GM21447 (cell line): ENCODE measurements at regions not wholly inside any gene's neighbourhood (a gene's known extent, or its start where the extent isn't known, plus 50 kb on each side); places are given as distances from the start of the nearest gene placed in this dataset.

ENCODE experiments used
- ATAC-seq: cut with Tn5 transposase; IDR thresholded peaks from one replicate; pipeline ENCODE4 v1.9.1; 2021; ENCODE audit not compliant: unreplicated experiment

- ATAC-seq = no peak
Observed at GRCh38 chr1:106181866-106182265, 874.6 kb upstream of the PRMT6 start.

DNA sequence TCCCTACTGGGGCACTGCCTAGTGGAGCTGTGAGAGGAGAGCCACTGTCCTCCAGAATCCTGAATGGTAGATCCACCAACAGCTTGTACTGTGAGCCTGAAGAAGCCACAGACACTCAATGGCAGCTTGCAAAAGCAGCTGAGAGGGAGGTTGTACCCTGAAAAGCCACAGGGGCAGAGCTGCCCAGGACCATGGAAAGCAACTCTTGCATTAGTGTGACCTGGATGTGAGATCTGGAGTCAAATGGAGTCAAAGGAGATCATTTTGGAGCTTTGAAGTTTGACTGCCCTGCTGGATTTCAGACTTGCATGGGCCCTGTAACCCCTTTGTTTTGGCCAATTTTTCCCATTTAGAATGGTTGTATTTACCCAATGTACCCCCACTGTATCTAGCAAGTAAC lies 871.4 kb upstream of the PRMT6 start:
- ATAC-seq = no peak

DNA sequence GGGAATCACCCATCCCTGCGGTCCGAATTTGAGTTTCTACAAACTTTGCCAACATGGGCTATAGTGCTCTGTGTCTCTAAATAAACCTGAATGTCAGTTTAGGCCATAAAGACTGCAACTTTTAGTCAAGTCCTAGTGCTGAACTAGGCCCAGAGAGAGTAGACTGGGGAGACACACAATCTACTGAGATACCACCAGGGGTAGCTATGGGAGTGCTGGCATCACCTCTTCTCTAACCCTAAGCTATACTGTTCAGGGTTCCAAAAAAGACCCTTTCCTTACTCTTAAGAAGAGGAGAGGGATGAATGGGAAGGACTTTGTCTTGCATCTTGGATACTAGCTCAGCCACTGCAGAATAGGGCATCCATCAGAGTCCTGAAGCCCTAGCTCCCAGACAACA lies 866.7 kb upstream of the PRMT6 start:
- ATAC-seq = no peak

GRCh38 chr1:106194206-106194605 lies 862.3 kb upstream of the PRMT6 start:
- ATAC-seq = no peak

DNA sequence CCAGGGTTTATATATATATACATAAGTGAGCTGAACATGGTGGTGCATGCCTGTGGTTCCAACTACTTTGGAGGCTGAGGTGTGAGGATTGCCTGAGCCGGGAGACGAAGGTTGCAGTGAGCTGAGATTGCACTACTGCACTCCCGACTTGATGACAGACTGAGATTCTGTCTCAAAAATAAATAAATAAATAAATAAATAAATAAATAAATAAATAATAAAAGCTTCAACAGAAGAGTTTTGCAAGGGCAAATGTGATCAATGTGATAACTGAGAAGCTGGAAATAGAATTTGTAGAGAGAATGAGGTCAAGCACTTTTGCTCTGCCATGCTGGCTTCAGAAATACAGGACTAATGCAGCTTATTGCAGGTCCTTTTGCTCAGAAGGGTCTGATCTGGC lies 855.8 kb upstream of the PRMT6 start:
- ATAC-seq = no peak

GRCh38 chr1:106207185-106207584 lies 849.3 kb upstream of the PRMT6 start:
- ATAC-seq = no peak

GRCh38 chr1:106217765-106218164 lies 838.7 kb upstream of the PRMT6 start:
- ATAC-seq = no peak

GRCh38 chr1:106222403-106222802 lies 834.1 kb upstream of the PRMT6 start:
- no peak for ATAC-seq

DNA sequence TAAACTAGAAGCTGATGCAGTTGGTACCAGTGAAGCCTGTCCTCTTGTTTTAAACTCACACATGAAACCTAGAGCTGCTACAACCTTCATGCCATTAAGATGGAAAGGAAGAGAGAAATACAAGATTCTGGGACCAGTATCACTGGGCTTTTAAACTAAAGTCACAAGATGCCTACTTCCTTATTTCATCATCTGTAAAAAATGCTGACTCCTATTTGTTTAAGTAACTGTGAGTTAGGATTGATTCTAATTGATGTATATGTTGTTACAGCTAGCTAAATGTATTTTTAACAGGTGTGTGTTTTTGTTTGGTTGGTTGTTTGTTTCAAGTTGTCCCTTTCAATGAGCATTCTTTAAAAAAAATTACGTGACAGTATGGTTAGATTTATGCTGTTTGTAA lies 833.3 kb upstream of the PRMT6 start:
- ATAC-seq = no peak

DNA sequence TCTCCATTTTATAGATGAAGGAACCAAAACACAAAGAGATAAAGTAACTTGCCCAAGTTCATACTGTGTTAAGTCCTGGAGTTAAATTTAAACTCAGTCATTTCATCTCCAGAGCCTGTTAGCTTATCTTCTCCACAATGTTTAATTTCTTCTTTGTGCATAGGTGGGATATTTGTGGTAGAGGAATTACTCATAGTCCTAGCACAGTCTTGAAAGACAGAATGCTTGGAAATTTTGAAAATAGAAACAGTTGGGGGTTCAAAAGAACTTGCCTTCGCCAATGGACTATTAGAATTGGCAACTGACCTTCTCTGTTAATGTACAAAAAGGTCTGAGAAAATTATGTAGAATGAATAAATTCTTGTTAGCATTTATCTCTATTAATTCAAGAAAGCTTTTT lies 832.0 kb upstream of the PRMT6 start:
- ATAC-seq = no peak

GRCh38 chr1:106225403-106225802 lies 831.1 kb upstream of the PRMT6 start:
- no peak for ATAC-seq

DNA sequence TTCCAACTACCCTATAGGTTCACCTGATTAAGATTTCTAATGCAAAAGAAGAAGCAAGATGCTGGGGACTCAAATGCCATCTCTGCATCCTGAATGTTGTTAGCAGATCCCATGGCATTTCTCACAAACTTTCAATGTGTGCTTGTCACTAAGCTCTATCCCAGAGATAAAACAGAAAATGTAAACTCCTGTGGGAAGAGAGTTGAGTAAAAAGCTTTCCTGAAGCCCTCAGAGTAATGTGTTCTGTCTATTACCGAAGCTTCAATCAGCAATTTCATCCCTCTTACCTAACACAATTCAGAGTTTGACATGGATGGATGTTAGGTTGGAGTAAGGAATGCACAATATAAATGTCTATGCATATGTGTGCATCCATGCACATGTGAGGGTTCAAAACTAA lies 829.9 kb upstream of the PRMT6 start:
- ATAC-seq = no peak

- ATAC-seq = no peak
Observed at GRCh38 chr1:106232128-106232527, 824.3 kb upstream of the PRMT6 start.

GRCh38 chr1:106233511-106233910 lies 823.0 kb upstream of the PRMT6 start:
- ATAC-seq = no peak

GRCh38 chr1:106249365-106249764 lies 807.1 kb upstream of the PRMT6 start:
- no peak for ATAC-seq

GRCh38 chr1:106249810-106250209 lies 806.7 kb upstream of the PRMT6 start:
- ATAC-seq = no peak

- no peak for ATAC-seq
Observed at GRCh38 chr1:106254748-106255147, 801.7 kb upstream of the PRMT6 start.

- no peak for ATAC-seq
Observed at GRCh38 chr1:106266786-106267185, 789.7 kb upstream of the PRMT6 start.

GRCh38 chr1:106268070-106268469 lies 788.4 kb upstream of the PRMT6 start:
- ATAC-seq = no peak

DNA sequence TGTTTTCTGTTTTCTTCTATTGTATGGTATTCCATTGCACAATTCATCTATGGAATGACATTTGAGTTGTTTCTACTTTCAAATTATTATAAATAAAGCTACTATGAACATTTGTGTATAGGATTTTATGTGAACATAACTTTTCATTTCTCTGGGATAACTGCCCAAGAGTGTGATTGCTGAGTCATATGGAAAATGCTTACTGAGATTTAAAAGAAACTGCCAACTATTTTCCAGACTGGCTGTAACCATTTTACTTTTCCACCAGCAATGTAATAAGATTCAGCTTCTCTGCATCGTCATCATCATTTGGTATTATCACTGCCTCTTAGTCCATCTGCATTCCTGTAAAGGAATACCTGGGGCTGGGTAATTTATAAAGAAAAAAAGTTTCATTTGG lies 779.6 kb upstream of the PRMT6 start:
- no peak for ATAC-seq

- ATAC-seq = no peak
Observed at GRCh38 chr1:106277786-106278185, 778.7 kb upstream of the PRMT6 start.

DNA sequence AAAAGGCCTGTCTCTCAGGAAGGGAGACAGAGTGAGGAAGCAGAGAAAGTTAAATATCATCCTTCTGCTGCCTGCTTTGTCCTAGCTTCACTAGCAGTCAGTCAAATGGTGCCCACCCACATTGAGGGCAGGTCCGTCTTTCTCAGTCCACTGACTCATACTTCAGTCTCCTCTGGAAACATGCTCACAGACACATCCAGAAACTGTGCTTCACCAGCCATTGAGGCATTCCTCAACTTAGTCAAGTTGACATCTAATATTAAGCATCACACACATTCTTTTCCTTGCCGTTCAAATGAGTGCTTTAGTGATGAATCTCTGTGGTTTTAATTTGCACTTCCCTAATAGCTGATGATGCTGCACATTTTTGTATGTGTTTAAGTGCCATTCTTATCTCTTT lies 777.8 kb upstream of the PRMT6 start:
- ATAC-seq = no peak

- ATAC-seq = no peak
Observed at GRCh38 chr1:106289265-106289928, 767.1 kb upstream of the PRMT6 start.
